Fibroblast of lung (primary cell): ENCODE measurements at regions not wholly inside any gene's neighbourhood (a gene's known extent, or its start where the extent isn't known, plus 50 kb on each side); places are given as distances from the start of the nearest gene placed in this dataset.

Experiments used
- DNase-seq, 2 donors: peaks; one replicate each; pipeline versions ENCODE4 v3.0.0 to v3.0.0-alpha.2; 2010; ENCODE audit warnings: low read depth in 2 of 2
- H2AFZ ChIP-seq: 2 replicates; pipeline ENCODE4 v1.5.1; 2012; ENCODE audit warnings: low read length, control low read depth, inconsistent platforms
- H3K27ac ChIP-seq: 2 replicates; pipeline ENCODE4 v1.5.1; 2011; ENCODE audit warnings: low read length, control low read depth; ENCODE audit not compliant: insufficient read depth
- H3K27me3 ChIP-seq: 2 replicates; pipeline ENCODE4 v1.5.1; 2011; ENCODE audit warnings: mild to moderate bottlenecking, low read length; ENCODE audit not compliant: control insufficient read depth, insufficient read depth
- H3K36me3 ChIP-seq: 2 replicates; pipeline ENCODE4 v1.5.1; 2011; ENCODE audit warnings: low read length; ENCODE audit not compliant: control insufficient read depth, insufficient read depth
- H3K4me1 ChIP-seq: 2 replicates; pipeline ENCODE4 v1.5.1; 2011; ENCODE audit warnings: low read length; ENCODE audit not compliant: control insufficient read depth, insufficient read depth; ENCODE audit errors: extremely low read depth
- H3K4me2 ChIP-seq: 2 replicates; pipeline ENCODE4 v1.5.1; 2011; ENCODE audit warnings: low read length, control low read depth; ENCODE audit not compliant: insufficient read depth; ENCODE audit errors: extremely low read depth
- H3K4me3 ChIP-seq, 4 experiments: fragments of 200-600 bp in 1 of 4; sonication (generic) in 1 of 4; replicated peaks in 1 of 4; 2 replicates each; pipeline ENCODE4 v1.5.1; 2011 to 2016; ENCODE audit warnings: low read length in 4 of 4, low read depth in 3 of 4, mild to moderate bottlenecking in 3 of 4, control low read depth in 2 of 4, inconsistent platforms in 1 of 4, mixed read lengths in 1 of 4; ENCODE audit not compliant: insufficient read depth in 1 of 4; ENCODE audit errors: control extremely low read depth in 1 of 4
- H3K79me2 ChIP-seq: 2 replicates; pipeline ENCODE4 v1.5.1; 2012; ENCODE audit warnings: mild to moderate bottlenecking, low read length, inconsistent platforms; ENCODE audit not compliant: control insufficient read depth, insufficient read depth
- H3K9ac ChIP-seq: 2 replicates; pipeline ENCODE4 v1.5.1; 2011; ENCODE audit warnings: mild to moderate bottlenecking, low read length, control low read depth; ENCODE audit not compliant: insufficient read depth
- H3K9me3 ChIP-seq: 2 replicates; pipeline ENCODE4 v1.5.1; 2012; ENCODE audit warnings: low read depth, low read length; ENCODE audit not compliant: control insufficient read depth, insufficient read depth
- H4K20me1 ChIP-seq: 2 replicates; pipeline ENCODE4 v1.5.1; 2011; ENCODE audit warnings: low read length; ENCODE audit not compliant: control insufficient read depth, insufficient read depth; ENCODE audit errors: extremely low read depth
- CTCF ChIP-seq, 2 donors: IDR thresholded peaks in 1 of 2; conservative IDR thresholded peaks in 1 of 2; 1 replicate in 1 of 2; 2 replicates in 1 of 2; pipeline ENCODE4 v1.5.1; 2011 to 2012; ENCODE audit warnings: low read length in 2 of 2, control low read depth in 1 of 2, inconsistent platforms in 1 of 2, low read depth in 1 of 2, mild to moderate bottlenecking in 1 of 2
- EZH2 ChIP-seq: IDR thresholded peaks from 2 replicates; pipeline ENCODE4 v1.5.1; 2012; ENCODE audit warnings: low read length, control low read depth, mild to moderate bottlenecking; ENCODE audit errors: missing control alignments

- H3K36me3 ChIP-seq: no peaks in the 10 kb centered on the region
- H4K20me1 ChIP-seq: no peaks in the 10 kb centered on the region
- no peak overlapping the region for H3K4me2 ChIP-seq
- H3K4me1 ChIP-seq: no peaks in the 10 kb centered on the region
- peak; percentile 55 to 89 for DNase-seq
- no peaks in the 10 kb centered on the region for H3K27me3 ChIP-seq
- TF ChIP-seq CTCF (conservative IDR thresholded peaks at IDR 0.05 in 1 of 2, IDR thresholded peaks at IDR 0.05 in 1 of 2; ENCODE audit: low read depth in 1 of 2, low read length in 2 of 2): peak; percentile 69 to 72
- no peak for TF ChIP-seq EZH2
- H2AFZ ChIP-seq: no peak overlapping the region
- no peak overlapping the region for H3K27ac ChIP-seq
- no peak overlapping the region for H3K4me3 ChIP-seq
- H3K9me3 ChIP-seq: no peaks in the 10 kb centered on the region
- H3K9ac ChIP-seq: no peak overlapping the region
- no peaks in the 10 kb centered on the region for H3K79me2 ChIP-seq
Measured at GRCh38 chr4:74671080-74671698, 123.1 kb downstream of the BTC start.

GRCh38 chr4:74674750-74675149 lies 119.6 kb downstream of the BTC start:
- no peaks in the 10 kb centered on the region for H3K36me3 ChIP-seq
- no peak for TF ChIP-seq EZH2
- TF ChIP-seq CTCF (conservative IDR thresholded peaks at IDR 0.05 in 1 of 2, IDR thresholded peaks at IDR 0.05 in 1 of 2; ENCODE audit: low read depth in 1 of 2, low read length in 2 of 2): no peak
- no peak overlapping the region for H3K4me3 ChIP-seq
- no peaks in the 10 kb centered on the region for H3K9me3 ChIP-seq
- H3K4me1 ChIP-seq: no peaks in the 10 kb centered on the region
- no peak for DNase-seq
- H3K4me2 ChIP-seq: no peak overlapping the region
- H3K9ac ChIP-seq: no peak overlapping the region
- no peak overlapping the region for H2AFZ ChIP-seq
- no peaks in the 10 kb centered on the region for H4K20me1 ChIP-seq
- no peak overlapping the region for H3K27ac ChIP-seq
- H3K79me2 ChIP-seq: no peaks in the 10 kb centered on the region
- no peaks in the 10 kb centered on the region for H3K27me3 ChIP-seq

GRCh38 chr4:74675673-74676279 lies 118.5 kb downstream of the BTC start:
- Histone ChIP-seq H3K27ac (no peak overlapping the region), H3K27me3 (no peaks in the 10 kb centered on the region), H4K20me1 (no peaks in the 10 kb centered on the region), H3K4me2 (no peak overlapping the region), H3K9me3 (no peaks in the 10 kb centered on the region), H3K36me3 (no peaks in the 10 kb centered on the region), H3K4me1 (no peaks in the 10 kb centered on the region), H3K79me2 (no peaks in the 10 kb centered on the region), H2AFZ (no peak overlapping the region), H3K4me3 (no peak overlapping the region), H3K9ac (no peak overlapping the region)
- peak; percentile 57 to 84 for DNase-seq
- TF ChIP-seq EZH2 (no peak), CTCF (conservative IDR thresholded peaks at IDR 0.05 in 1 of 2, IDR thresholded peaks at IDR 0.05 in 1 of 2; ENCODE audit: low read depth in 1 of 2, low read length in 2 of 2) (peak; percentile 83 to 93)
